HEK293T (cell line): ENCODE measurements at regions not wholly inside any gene's neighbourhood (a gene's known extent, or its start where the extent isn't known, plus 50 kb on each side); places are given as distances from the start of the nearest gene placed in this dataset.

Source experiments
- FOXA1 ChIP-seq: fragments of 450-650 bp; IDR thresholded peaks from 2 replicates; pipeline ENCODE4 v1.6.1; 2016; ENCODE audit warnings: mild to moderate bottlenecking
- FOXK2 ChIP-seq: fragments of 450-650 bp; IDR thresholded peaks from 2 replicates; pipeline ENCODE4 v1.6.1; 2016; ENCODE audit warnings: mild to moderate bottlenecking
- FOXM1 ChIP-seq: fragments of 450-650 bp; IDR thresholded peaks from 2 replicates; pipeline ENCODE4 v1.6.1; 2017; ENCODE audit warnings: mild to moderate bottlenecking, borderline replicate concordance
- NFRKB ChIP-seq: fragments of 450-650 bp; IDR thresholded peaks from 2 replicates; pipeline ENCODE4 v1.6.1; 2016; ENCODE audit warnings: mild to moderate bottlenecking, moderate library complexity
- SP1 ChIP-seq: fragments of 450-650 bp; IDR thresholded peaks from 2 replicates; pipeline ENCODE4 v1.6.1; 2017

- TF ChIP-seq FOXK2 (no peak), FOXA1 (no peak), NFRKB (no peak), FOXM1 (no peak), SP1 (no peak)
Observed at GRCh38 chr5:90279091-90279490, 130.5 kb downstream of the CETN3 start.
